GM19023 (cell line): ENCODE measurements at regions not wholly inside any gene's neighbourhood (a gene's known extent, or its start where the extent isn't known, plus 50 kb on each side); places are given as distances from the start of the nearest gene placed in this dataset.

Experiments
- ATAC-seq: cut with Tn5 transposase; IDR thresholded peaks from one replicate; pipeline ENCODE4 v1.9.1; 2021; ENCODE audit warnings: mild to moderate bottlenecking, moderate library complexity; ENCODE audit not compliant: unreplicated experiment

DNA sequence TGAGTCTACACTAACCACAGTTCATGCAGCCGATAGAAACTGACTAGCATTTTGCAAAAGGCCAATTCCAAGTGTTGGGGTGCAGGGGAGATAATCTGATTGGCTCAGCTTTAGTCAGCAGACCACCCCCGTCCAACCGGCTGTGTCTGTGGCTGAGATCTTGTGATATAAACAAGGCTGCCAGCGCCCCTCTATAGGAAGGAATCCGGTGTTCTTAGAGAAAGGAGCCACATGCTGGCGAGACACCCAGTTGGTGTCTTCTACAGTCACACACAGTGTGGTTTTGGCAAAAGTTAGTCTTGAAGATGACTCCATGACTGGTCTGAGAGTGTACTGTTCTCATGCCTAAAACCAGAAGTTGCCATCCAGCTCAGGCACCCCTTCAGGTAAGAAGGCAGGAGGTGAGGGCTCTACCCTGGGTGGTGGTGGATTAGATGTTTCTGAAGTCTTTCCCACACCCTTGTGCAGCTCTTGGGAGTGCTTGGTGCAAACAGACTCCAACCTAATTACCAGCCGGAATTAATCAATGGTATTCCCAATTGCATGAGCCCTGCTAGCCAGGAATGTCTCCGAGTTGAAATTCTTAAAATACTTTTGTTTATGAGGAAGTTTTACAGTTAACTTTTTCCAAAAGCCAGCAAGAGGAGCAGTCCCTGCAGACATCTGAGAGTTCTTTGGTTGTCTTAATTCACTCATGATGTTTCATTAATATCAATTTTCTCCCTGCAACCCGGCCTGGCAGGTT, 172.3 kb upstream of the IRX6 start:
- ATAC-seq: no peak

DNA sequence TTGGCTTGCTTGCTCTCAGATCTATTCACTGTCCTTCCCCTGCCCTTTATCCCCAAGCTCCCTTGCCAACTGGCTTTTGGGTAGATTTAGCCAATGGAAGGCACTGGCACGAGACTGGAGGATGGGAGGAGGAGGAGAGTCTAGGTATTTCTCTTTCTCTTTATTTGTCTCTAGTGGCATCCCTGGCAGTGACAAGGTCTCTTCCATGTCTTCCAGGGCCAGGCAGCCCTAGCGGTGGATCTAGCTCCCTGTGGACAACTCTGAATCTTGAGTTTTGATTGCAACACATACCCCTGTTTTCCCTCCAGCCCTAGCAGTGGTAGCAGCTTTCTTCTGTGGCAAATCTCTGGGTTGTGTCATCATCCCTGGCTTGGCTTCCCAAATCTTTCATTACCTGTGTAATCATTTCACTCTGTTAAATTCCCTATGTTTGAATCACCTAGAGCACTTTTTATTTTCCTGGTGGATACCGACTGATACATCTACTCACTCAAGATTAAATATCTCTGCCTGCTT, 171.1 kb upstream of the IRX6 start:
- ATAC-seq: no peak

DNA sequence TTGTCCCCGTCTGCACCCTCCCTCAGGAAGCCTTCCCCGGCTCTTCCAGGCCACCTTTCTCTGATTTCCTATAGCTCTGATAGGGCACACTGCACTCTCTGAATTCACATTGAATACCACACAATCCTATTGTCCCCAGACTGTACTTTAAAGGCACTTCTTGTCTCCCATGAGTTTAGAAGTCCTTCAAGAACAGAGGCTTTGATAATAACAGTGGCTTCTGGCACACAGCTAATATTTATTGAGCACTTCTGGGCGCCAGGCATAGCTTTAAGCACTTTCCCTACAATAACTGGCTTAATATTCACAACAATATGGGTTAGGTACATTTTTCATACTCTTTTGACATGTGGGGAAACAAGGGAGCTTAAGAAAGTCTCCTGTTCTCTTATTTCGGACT, 169.7 kb upstream of the IRX6 start:
- no peak for ATAC-seq

DNA sequence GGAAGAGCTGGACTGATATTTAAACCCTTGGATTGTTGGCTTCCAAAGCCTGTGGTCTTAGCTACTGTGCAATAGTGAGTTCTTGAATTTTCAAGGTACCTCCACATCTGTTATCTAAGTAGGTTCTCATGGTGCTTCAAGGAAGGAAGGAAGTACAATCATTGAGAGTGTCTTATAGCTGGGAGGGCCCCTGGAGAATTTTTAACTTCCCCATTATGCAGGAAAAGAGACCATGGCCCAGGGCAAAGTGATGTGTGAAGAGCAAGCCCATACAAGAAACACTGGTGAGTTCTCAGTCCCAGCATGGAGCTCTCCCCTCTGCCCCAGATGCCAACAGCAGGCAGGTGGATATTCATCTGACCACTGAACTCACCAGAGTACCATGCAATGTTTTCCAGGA, 169.0 kb upstream of the IRX6 start:
- no peak for ATAC-seq

DNA sequence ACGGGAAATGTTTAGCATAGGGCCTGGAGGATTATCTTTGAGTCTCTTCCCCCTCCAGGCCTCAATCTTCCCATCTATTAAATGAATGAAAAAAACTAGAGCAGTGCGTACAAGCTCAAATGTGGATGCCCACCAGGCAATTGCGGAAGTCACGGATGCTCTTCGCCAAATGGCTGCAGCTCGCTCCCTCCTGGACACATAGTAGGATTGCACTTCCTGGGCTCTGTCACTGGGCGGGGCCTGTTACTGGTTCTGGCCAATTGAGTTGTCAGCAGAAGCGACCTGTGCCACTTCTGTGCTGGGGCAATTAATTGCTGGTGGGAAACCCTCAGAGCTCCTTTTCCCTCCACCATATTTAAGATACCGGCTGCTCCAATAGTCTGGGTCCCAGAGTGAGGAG, 168.2 kb upstream of the IRX6 start:
- ATAC-seq: no peak

DNA sequence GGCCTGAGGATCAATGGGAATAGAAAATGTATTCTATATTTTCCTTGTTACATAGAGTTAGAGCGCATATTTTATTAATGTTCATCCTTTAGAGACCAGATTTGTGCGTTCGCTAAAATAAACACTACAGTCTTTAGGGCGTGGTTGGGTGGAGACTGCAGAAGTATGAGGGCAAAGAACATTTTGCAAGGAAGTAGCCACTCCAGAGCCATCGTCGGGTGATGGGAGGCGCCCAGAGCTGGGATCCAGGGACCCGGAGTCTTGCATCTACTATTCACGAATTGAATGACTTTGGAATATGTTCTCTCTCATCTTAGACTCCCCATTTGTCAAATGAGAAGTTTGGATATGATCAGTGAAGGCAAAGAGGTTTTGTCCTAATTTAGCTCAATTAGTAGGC, 154.2 kb upstream of the IRX6 start:
- no peak for ATAC-seq

DNA sequence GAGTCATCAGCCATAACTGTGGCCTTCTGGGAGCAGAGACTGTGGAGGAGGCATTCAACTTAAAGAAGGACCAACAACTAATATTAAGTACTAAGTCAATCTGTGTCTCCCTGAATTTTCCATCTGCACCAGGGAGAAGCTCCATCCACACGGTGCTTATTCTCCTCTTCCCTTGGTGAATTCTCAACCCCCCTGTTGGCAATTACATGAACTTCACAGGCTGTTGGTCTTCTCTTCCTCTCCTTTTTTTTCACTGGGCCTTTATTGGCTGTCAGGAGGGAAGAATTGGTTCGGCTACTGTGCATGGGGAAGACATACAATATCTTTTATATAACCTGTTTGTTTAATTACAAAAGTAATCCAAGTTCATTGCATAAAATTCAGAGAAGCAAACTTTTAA, 152.8 kb upstream of the IRX6 start:
- ATAC-seq: no peak

DNA sequence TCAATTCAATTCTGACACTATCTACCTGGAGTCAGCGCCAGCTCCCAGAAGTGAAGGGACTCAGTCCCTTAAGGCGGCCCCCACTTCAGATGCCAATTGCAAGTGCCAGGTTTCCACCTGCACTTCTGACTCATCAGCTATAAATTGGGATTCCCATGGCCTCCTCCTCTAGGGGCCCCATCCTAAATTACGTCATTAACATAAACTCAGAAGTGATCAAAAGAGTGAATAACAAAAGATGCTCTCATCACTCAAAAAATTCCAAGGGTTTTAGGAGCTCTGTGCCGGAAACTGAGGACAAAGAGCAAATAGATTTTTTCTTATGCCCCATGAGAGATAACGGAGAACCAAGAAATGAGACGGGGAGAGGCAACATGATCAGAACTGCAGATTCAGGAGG, 148.6 kb upstream of the IRX6 start:
- ATAC-seq: no peak

DNA sequence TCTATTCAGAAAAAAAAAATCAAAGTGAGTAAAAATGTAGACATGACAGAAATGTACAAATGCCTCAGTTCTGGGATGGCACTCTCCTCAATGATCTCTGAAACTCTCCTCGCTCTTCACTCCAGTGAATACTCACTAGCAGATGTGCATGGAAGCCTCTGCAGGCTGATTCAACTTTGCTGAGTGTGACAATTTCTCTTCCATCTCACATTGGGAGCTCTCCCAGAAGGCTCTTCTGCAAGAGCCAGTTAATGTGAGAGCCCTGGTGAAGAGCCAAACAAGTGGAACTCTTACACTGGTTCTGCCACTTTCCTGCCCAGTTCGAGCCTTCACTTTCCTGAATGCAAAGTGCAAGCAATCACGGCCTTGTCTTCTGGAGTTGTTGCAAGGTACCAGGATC, 147.1 kb upstream of the IRX6 start:
- no peak for ATAC-seq

DNA sequence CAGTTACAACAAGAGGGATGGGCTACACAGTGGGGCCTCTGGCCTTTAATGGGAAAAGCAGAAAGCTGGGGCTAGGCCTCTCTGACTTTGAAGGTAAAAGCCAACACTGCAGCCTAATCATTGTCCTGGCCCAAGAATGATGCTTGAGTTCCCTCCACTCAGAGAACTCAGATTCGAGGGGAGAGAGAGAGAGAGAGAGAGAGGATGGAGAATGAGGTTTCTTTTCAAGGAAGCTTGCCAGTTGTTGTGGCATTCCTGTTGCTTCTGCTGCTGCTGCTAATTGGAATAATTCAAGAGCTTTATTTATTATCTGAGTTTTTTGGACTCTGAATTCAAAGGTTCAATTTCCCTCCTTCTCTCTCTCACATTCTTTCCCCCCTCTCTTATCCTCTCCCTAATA, 144.6 kb upstream of the IRX6 start:
- no peak for ATAC-seq

DNA sequence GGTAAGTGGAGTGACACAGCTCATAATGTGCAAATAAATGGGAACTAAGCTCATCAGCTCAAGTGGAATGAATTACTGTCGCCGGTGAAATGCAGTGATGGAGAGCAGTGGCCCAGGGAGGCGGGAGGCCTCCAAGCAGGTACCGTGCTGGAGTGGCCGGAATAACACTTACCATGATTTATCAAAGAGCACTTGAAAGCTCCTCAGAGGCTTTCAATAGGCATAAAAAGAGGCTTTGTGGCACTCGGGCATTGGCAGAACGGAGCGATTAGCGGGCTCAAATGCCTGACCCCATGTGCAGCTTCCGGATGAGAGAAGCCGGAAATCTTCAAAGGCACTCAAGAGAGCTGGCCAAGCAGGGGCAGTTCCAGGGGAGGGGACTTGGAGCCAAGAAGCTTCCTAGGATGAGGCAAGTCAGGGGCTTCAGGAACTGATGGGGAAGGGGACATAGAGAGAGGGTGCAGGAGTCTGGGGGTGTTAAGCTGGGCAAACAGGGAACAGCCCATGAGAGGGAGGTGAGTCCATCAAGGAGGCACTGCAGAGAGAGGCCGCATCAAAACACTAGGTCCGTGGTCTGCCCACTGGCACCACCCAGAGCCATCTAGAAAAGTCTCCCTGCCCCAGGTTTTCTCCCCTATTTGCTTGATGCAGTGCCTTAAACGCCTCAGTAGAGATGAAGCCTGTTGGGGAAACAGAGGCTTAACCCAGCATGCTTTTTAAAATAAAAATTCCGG, 144.0 kb upstream of the IRX6 start:
- ATAC-seq: no peak

DNA sequence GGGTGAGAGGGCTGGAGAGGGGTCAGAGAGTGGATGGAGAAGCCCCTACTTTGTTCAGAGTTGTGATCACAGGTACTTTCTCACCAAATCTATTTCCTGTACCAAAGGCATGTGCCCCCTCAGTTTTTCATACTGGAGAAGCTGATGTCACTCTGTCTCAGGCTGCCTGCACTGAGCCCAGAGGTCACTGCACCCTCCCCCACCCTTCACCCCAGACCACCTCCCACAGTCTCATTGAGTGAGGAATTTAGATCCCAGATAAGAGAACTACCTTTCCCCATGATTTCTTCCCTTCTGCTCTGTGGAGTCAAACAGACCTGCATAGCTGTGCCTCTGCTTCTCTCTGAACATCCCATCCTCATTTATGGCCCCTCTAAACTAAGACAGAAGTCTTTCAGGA, 140.0 kb upstream of the IRX6 start:
- ATAC-seq: no peak

DNA sequence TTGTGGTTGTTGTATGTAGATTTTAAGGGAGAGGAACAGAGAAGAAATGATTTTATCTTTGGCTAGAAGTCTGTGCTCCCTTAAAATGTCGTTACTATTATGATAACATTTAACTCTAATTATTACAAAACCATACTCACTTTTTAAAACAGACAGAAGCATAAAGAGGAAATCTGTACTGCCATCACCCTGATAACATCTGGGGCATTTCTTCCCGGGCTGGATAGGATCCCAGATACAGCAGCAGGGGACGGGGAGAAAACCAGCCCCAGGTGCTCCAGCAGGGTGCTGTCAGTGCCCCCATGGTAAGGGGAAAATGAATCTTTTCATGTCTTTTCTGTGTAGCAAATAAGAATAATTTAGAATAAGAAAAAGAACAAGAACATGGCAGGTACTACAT, 139.4 kb upstream of the IRX6 start:
- no peak for ATAC-seq

DNA sequence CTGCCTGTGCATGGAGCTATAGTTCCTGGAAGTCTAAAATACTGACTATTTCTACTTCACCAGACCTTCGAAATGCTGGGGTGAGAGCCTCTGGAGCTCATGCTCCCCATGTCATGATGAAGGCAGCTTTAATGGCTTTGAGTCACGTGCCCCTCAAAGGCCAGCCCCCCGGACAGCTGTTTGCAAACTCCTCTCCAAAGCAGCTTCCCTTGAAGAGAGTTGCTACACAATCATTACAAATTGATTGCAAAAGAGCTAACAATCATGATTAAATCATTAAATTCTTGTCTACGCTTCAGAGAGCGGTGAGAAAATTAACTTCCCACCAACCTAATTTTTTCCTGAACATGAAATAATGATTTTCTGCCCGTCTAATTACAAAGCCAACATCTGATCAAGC, 134.8 kb upstream of the IRX6 start:
- ATAC-seq: no peak

DNA sequence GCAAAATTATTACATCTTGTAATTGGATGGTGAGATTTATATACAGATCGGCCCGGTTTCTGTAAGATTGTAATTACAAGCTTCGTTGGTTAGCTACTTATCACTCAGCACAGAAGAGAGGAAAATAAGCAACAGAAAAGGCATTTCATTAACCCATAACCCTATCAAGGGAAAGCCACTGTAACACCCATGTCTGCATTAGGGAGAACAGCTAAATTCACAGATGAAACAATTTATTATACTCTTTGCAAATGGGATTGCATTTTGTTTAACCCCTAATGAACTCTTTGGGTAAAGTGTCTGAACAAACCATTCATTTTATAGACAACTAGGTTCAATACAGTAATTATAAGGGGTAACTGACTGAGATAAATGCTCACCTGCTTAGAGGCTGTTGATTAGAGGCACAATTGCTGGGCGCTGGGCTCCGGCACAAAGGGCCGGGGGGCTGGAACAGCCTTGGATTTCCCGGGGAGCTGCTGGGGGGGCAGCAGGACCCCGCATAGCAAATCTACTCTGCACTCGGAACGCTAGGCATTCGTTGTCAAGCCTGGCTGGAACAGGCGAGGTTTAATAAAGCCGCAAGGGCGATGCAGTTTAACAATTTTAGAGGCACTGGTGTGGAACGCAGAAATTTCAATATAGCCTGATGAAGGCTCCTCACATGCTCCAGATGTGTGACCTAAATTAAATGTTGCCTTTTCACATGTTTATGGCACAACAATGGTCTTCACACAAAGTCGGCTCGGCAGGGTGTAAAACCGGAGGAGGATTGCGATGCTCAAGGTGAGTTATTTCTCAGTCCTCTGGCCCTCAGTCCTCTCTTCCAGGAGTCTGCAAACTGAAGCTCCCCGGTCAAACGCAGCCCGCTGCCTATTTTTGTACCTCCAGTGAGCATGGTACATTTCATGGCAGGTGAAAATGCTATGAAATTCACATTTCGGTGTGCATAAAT, 134.0 kb upstream of the IRX6 start:
- no peak for ATAC-seq

DNA sequence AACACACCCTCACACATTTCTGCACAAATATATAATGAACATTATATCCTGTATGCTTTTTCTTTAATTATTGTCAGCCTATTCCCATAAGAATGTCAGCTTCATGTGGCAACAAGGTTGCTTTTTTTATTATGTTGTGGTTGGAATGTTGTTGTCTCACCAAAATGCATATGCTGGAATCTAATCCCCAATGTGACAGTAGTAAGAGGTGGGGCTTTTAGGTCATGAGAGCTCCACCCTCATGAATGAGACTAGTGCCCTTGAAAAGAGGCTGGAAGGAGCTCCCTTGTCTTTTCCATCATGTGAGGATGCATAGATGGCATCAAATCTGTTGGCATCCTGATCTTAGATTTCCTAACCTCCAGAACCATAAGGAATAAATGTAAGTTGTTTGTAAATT, 131.3 kb upstream of the IRX6 start:
- no peak for ATAC-seq

DNA sequence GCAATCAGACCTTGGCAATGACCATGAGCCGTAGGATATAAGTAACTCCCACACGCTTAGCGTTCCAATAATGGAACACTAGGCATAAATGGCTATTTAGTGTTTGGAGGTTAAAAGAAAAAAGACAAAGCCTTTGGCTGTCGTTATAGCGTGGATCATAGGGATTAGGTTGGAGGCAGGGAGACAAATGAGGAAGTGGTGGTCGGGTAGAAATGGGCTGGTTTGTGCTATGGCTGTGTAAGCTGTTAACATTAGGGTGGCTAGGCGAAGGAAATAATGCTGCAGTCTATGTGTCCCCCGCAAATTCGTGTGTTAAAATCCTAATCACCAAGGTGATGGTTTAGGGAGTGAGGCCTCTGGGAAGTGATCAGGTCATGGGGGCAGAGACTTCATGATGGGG, 120.4 kb upstream of the IRX6 start:
- no peak for ATAC-seq

DNA sequence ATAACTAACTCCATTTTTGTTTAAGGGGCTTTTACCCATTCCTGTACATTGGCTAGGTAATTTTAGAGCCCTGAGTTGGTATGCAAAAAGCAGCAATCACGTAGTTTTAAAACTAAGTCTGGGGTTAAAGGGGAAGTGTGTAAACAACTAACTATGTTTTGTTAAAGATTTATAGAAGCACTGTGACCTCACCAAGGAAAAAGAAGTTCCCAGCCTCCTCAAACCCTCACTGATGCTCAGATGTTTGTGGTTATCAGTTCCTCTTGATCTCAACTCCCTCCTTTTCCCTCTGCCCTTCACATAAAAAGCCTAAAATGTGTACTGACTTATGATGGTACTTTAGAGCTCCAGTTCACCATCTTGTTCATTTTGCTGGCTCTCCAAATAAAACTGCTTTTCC, 119.9 kb upstream of the IRX6 start:
- ATAC-seq: no peak

DNA sequence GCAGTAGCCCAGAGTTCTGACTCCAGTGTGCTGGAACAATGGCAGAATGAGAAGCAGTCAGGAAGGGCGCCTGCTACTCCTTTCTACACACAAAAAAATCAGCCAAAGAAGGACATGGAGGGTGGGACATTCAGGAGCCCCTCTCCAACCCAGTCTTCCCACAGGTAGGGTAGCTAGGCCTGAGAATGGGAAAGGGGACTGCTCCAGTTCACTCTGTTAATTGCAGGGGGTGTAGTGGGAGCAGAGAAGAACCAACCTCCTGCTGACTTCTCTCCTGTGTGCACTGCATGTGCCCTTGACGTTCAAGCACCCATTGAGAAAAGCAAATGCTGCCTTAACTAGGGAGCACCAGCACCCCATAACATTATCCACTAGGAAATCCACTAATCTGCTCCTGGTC, 119.1 kb upstream of the IRX6 start:
- no peak for ATAC-seq

DNA sequence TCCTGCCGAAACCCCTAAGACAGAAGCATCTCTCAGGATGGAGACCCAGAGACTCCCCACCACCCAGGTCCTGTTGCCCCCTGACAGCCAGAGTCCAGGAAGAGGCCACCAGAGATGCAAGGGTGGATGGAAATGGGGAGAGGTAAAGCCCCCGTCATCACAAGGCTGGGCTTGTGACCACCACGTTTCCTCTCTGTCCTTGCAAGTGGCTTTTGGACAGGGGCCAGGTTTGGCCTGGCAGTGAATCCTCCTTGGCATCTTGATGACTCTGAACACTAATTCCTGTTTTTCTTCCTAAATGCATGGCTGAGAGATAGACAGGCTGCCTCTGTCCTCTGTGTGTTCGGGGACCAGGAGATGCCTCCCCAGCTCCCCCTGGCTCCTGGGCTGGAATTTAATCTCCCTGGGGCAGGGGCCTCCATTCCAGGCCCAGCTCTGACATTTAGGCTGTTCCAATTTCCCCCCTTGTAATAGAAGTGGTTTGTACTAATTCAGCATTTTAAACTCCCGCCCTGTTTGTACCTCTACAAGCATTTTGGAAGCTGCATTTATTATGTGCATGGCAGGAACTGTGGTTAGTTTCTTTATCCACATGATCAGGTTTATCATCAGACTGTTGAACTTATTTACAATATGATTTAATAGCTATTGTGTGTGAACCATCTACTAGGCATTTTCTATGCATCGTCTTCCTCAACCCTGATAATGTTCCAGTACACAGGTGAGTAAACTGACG, 116.1 kb upstream of the IRX6 start:
- no peak for ATAC-seq

DNA sequence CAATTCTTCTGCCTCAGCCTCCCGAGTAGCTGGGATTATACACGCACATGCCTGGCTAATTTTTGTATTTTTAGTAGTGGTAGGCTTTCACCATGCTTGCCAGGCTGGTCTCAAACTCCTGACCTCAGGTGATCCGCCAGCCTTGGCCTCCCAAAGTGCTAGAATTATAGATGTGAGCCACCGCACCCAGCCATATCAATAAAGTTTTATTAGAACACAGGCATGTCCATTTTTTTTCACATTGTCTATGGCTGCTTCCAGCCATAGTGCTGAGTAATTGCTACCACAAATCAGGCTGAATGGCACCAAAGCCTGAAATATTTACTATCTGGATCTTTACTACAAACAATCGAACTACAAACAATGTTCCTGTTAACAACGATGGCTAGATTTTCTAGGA, 114.4 kb upstream of the IRX6 start:
- no peak for ATAC-seq
